ENCODE measurements at regions not wholly inside any gene's neighbourhood (a gene's known extent, or its start where the extent isn't known, plus 50 kb on each side); places are given as distances from the start of the nearest gene placed in this dataset.

DNA sequence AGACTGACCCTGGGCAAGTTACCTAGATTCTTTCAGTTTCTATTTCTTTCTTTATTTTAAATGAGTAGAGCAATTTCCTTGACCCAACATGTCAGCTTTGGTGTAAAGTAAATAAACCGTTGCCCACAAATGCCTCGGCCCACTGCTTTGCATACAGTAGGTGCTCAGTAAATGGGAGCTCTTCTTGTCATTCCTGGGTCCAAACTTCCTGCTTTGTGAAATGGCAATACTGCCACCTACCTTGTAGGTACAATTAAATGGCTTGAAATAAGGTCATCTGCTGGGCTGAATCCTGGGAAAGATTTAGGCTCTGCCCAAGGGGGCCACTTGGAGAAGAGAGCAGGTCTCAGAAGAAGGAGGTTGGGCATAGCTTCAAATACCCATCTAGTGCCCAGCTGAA, 253.0 kb downstream of the HS3ST3B1 start:
- TF ChIP-seq, protein P1, sequence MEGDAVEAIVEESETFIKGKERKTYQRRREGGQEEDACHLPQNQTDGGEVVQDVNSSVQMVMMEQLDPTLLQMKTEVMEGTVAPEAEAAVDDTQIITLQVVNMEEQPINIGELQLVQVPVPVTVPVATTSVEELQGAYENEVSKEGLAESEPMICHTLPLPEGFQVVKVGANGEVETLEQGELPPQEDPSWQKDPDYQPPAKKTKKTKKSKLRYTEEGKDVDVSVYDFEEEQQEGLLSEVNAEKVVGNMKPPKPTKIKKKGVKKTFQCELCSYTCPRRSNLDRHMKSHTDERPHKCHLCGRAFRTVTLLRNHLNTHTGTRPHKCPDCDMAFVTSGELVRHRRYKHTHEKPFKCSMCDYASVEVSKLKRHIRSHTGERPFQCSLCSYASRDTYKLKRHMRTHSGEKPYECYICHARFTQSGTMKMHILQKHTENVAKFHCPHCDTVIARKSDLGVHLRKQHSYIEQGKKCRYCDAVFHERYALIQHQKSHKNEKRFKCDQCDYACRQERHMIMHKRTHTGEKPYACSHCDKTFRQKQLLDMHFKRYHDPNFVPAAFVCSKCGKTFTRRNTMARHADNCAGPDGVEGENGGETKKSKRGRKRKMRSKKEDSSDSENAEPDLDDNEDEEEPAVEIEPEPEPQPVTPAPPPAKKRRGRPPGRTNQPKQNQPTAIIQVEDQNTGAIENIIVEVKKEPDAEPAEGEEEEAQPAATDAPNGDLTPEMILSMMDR (IDR thresholded peaks at IDR 0.05): no peak
- TF ChIP-seq POLR2A (IDR thresholded peaks at IDR 0.05): no peak
